HepG2 (cell line): ENCODE measurements at regions not wholly inside any gene's neighbourhood (a gene's known extent, or its start where the extent isn't known, plus 50 kb on each side); places are given as distances from the start of the nearest gene placed in this dataset.

ENCODE experiments used
- HOXA7 ChIP-seq: sonication (generic); formaldehyde crosslinking; IDR thresholded peaks from 2 replicates; pipeline ENCODE4 v1.8.1; 2022; ENCODE audit warnings: mild to moderate bottlenecking, missing genetic modification reagents, moderate library complexity
- IRF2 ChIP-seq: IDR thresholded peaks from 2 replicates; pipeline ENCODE4 v1.6.1; 2018; ENCODE audit warnings: missing genetic modification reagents, missing compliant biosample characterization
- KLF13 ChIP-seq: sonication (generic); formaldehyde crosslinking; IDR thresholded peaks from 2 replicates; pipeline ENCODE4 v1.4.0; 2020; ENCODE audit warnings: mild to moderate bottlenecking, missing genetic modification reagents
- NR2C2 ChIP-seq: sonication (generic); formaldehyde crosslinking; IDR thresholded peaks from 2 replicates; pipeline ENCODE4 v1.4.0; 2020; ENCODE audit warnings: missing genetic modification reagents, mild to moderate bottlenecking, moderate library complexity, borderline replicate concordance
- RNF2 ChIP-seq: fragments of 450-650 bp; conservative IDR thresholded peaks from 2 replicates; pipeline ENCODE4 v1.6.1; 2016; ENCODE audit warnings: low read depth
- ZC3H4 ChIP-seq: sonication (generic); formaldehyde crosslinking; IDR thresholded peaks from 2 replicates; pipeline ENCODE4 v1.4.0; 2020; ENCODE audit warnings: missing genetic modification reagents, borderline replicate concordance
- ZFAT ChIP-seq: sonication (generic); formaldehyde crosslinking; conservative IDR thresholded peaks from 2 replicates; pipeline ENCODE4 v1.8.1; 2023; ENCODE audit warnings: missing genetic modification reagents, inconsistent platforms
- ZFP62 ChIP-seq: sonication (generic); formaldehyde crosslinking; IDR thresholded peaks from 2 replicates; pipeline ENCODE4 v1.4.0; 2020; ENCODE audit warnings: missing genetic modification reagents
- ZNF343 ChIP-seq: sonication (generic); formaldehyde crosslinking; IDR thresholded peaks from 2 replicates; pipeline ENCODE4 v1.4.0; 2020; ENCODE audit warnings: mild to moderate bottlenecking, missing genetic modification reagents
- ZNF558 ChIP-seq: sonication (generic); formaldehyde crosslinking; IDR thresholded peaks from 2 replicates; pipeline ENCODE4 v1.9.0; 2022; ENCODE audit warnings: mild to moderate bottlenecking, missing genetic modification reagents, borderline replicate concordance
- ZNF747 ChIP-seq: sonication (generic); formaldehyde crosslinking; IDR thresholded peaks from 2 replicates; pipeline ENCODE4 v1.8.1; 2023; ENCODE audit warnings: missing genetic modification reagents, mild to moderate bottlenecking, borderline replicate concordance
- TF ChIP-seq, protein P1 (sequence below): sonication (generic); formaldehyde crosslinking; IDR thresholded peaks from 2 replicates; pipeline ENCODE4 v1.5.0; 2020; ENCODE audit warnings: mild to moderate bottlenecking, missing genetic modification reagents, moderate library complexity

DNA sequence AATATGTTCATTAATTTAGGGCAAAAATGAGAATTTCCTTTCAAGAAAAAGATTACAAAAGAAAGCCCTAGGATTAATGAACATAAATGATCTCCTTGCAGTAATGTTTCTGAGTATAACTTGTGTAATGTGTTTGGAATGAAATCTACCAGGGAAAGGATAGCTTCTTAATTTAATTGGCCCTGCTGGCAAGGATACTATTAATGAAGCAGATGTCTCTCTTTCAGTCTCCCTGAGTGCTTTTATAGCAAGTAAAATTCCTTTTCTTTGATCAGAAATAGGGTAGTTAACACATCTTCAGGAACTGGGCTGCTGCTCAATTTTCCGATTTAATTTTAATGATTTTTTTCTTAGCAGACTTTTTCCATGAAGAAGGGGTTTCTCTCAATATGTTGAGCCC is 379.4 kb upstream of the PDE3A start:
- TF ChIP-seq ZFAT (CRISPR knock-in tag) (no peak), KLF13 (CRISPR knock-in tag) (no peak), NR2C2 (no peak), ZNF343 (CRISPR knock-in tag) (no peak), ZC3H4 (no peak), ZNF558 (CRISPR knock-in tag) (no peak), ZFP62 (CRISPR knock-in tag) (no peak), HOXA7 (CRISPR knock-in tag) (no peak), RNF2 (no peak), ZNF747 (CRISPR knock-in tag) (no peak), IRF2 (CRISPR knock-in tag) (no peak)
- TF ChIP-seq, protein P1, sequence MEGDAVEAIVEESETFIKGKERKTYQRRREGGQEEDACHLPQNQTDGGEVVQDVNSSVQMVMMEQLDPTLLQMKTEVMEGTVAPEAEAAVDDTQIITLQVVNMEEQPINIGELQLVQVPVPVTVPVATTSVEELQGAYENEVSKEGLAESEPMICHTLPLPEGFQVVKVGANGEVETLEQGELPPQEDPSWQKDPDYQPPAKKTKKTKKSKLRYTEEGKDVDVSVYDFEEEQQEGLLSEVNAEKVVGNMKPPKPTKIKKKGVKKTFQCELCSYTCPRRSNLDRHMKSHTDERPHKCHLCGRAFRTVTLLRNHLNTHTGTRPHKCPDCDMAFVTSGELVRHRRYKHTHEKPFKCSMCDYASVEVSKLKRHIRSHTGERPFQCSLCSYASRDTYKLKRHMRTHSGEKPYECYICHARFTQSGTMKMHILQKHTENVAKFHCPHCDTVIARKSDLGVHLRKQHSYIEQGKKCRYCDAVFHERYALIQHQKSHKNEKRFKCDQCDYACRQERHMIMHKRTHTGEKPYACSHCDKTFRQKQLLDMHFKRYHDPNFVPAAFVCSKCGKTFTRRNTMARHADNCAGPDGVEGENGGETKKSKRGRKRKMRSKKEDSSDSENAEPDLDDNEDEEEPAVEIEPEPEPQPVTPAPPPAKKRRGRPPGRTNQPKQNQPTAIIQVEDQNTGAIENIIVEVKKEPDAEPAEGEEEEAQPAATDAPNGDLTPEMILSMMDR, result no peak
